ENCODE measurements at regions not wholly inside any gene's neighbourhood (a gene's known extent, or its start where the extent isn't known, plus 50 kb on each side); places are given as distances from the start of the nearest gene placed in this dataset.

GRCh38 chr12:62133440-62133839 is 126.8 kb upstream of the USP15 start:
- WGBS, 2 experiments (ENCODE audit: insufficient coverage in 2 of 2) = 100% methylated on average over 2 of the region's 2 CpGs; no CpG with 5 or more reads in 1 of the 2 experiments
- Histone ChIP-seq H3K4me3 (ENCODE audit: extremely low read depth, insufficient read depth, low read length, poor library complexity, severe bottlenecking) (no peak overlapping the region), H3K27ac (ENCODE audit: low read depth, low read length, severe bottlenecking) (no peak overlapping the region), H3K9me3 (ENCODE audit: control insufficient read depth, low read length) (no peaks in the 10 kb centered on the region), H3K4me1 (ENCODE audit: control insufficient read depth, insufficient read depth, low read length, poor library complexity, severe bottlenecking) (no peaks in the 10 kb centered on the region), H3K36me3 (ENCODE audit: control insufficient read depth, insufficient read depth, low read length) (no peaks in the 10 kb centered on the region)

GRCh38 chr12:62135553-62136200 is 124.5 kb upstream of the USP15 start:
- H3K9me3 ChIP-seq (ENCODE audit: control insufficient read depth, low read length) = no peaks in the 10 kb centered on the region
- no peaks in the 10 kb centered on the region for H3K4me1 ChIP-seq (ENCODE audit: control insufficient read depth, insufficient read depth, low read length, poor library complexity, severe bottlenecking)
- H3K4me3 ChIP-seq (ENCODE audit: extremely low read depth, insufficient read depth, low read length, poor library complexity, severe bottlenecking) = no peak overlapping the region
- H3K36me3 ChIP-seq (ENCODE audit: control insufficient read depth, insufficient read depth, low read length) = no peaks in the 10 kb centered on the region
- WGBS, 2 experiments (ENCODE audit: insufficient coverage in 2 of 2) = 67% methylated on average over 1 of the region's 3 CpGs; no CpG with 5 or more reads in 1 of the 2 experiments
- no peak overlapping the region for H3K27ac ChIP-seq (ENCODE audit: low read depth, low read length, severe bottlenecking)

GRCh38 chr12:62136496-62136895 is 123.7 kb upstream of the USP15 start:
- Histone ChIP-seq H3K36me3 (ENCODE audit: control insufficient read depth, insufficient read depth, low read length) (no peaks in the 10 kb centered on the region), H3K9me3 (ENCODE audit: control insufficient read depth, low read length) (no peaks in the 10 kb centered on the region), H3K4me1 (ENCODE audit: control insufficient read depth, insufficient read depth, low read length, poor library complexity, severe bottlenecking) (no peaks in the 10 kb centered on the region), H3K4me3 (ENCODE audit: extremely low read depth, insufficient read depth, low read length, poor library complexity, severe bottlenecking) (no peak overlapping the region), H3K27ac (ENCODE audit: low read depth, low read length, severe bottlenecking) (no peak overlapping the region)
- no CpG with 5 or more reads among the region's 2 CpGs for WGBS, 2 experiments (ENCODE audit: insufficient coverage in 2 of 2)

- 83 to 88% methylated on average over 1 of the region's 2 CpGs for WGBS, 2 experiments (ENCODE audit: insufficient coverage in 2 of 2)
- no peak overlapping the region for H3K4me3 ChIP-seq (ENCODE audit: extremely low read depth, insufficient read depth, low read length, poor library complexity, severe bottlenecking)
- H3K4me1 ChIP-seq (ENCODE audit: control insufficient read depth, insufficient read depth, low read length, poor library complexity, severe bottlenecking) = no peaks in the 10 kb centered on the region
- H3K36me3 ChIP-seq (ENCODE audit: control insufficient read depth, insufficient read depth, low read length) = no peaks in the 10 kb centered on the region
- H3K9me3 ChIP-seq (ENCODE audit: control insufficient read depth, low read length) = no peaks in the 10 kb centered on the region
- H3K27ac ChIP-seq (ENCODE audit: low read depth, low read length, severe bottlenecking) = no peak overlapping the region
Observed at GRCh38 chr12:62138527-62138926, 121.7 kb upstream of the USP15 start.

- Histone ChIP-seq H3K27ac (ENCODE audit: low read depth, low read length, severe bottlenecking) (no peak overlapping the region), H3K36me3 (ENCODE audit: control insufficient read depth, insufficient read depth, low read length) (no peaks in the 10 kb centered on the region), H3K4me1 (ENCODE audit: control insufficient read depth, insufficient read depth, low read length, poor library complexity, severe bottlenecking) (no peaks in the 10 kb centered on the region), H3K4me3 (ENCODE audit: extremely low read depth, insufficient read depth, low read length, poor library complexity, severe bottlenecking) (no peak overlapping the region), H3K9me3 (ENCODE audit: control insufficient read depth, low read length) (no peaks in the 10 kb centered on the region)
- 67 to 88% methylated on average over 1 to 3 of the region's 3 CpGs for WGBS, 2 experiments (ENCODE audit: insufficient coverage in 2 of 2)
Observed at GRCh38 chr12:62146318-62146717, 113.9 kb upstream of the USP15 start.

GRCh38 chr12:62158013-62158412 is 102.2 kb upstream of the USP15 start:
- Histone ChIP-seq H3K4me1 (ENCODE audit: control insufficient read depth, insufficient read depth, low read length, poor library complexity, severe bottlenecking) (no peaks in the 10 kb centered on the region), H3K4me3 (ENCODE audit: extremely low read depth, insufficient read depth, low read length, poor library complexity, severe bottlenecking) (no peak overlapping the region), H3K27ac (ENCODE audit: low read depth, low read length, severe bottlenecking) (no peak overlapping the region), H3K36me3 (ENCODE audit: control insufficient read depth, insufficient read depth, low read length) (no peaks in the 10 kb centered on the region), H3K9me3 (ENCODE audit: control insufficient read depth, low read length) (no peaks in the 10 kb centered on the region)

GRCh38 chr12:62158461-62159360 is 101.5 kb upstream of the USP15 start:
- Histone ChIP-seq H3K27ac (ENCODE audit: low read depth, low read length, severe bottlenecking) (no peak overlapping the region), H3K4me3 (ENCODE audit: extremely low read depth, insufficient read depth, low read length, poor library complexity, severe bottlenecking) (no peak overlapping the region), H3K4me1 (ENCODE audit: control insufficient read depth, insufficient read depth, low read length, poor library complexity, severe bottlenecking) (no peaks in the 10 kb centered on the region), H3K36me3 (ENCODE audit: control insufficient read depth, insufficient read depth, low read length) (no peaks in the 10 kb centered on the region), H3K9me3 (ENCODE audit: control insufficient read depth, low read length) (no peaks in the 10 kb centered on the region)
- WGBS, 2 experiments (ENCODE audit: insufficient coverage in 2 of 2) = 93 to 100% methylated on average over 1 to 4 of the region's 5 CpGs

GRCh38 chr12:62162214-62162613 is 98.0 kb upstream of the USP15 start:
- Histone ChIP-seq H3K27ac (ENCODE audit: low read depth, low read length, severe bottlenecking) (no peak overlapping the region), H3K4me1 (ENCODE audit: control insufficient read depth, insufficient read depth, low read length, poor library complexity, severe bottlenecking) (no peaks in the 10 kb centered on the region), H3K4me3 (ENCODE audit: extremely low read depth, insufficient read depth, low read length, poor library complexity, severe bottlenecking) (no peak overlapping the region), H3K9me3 (ENCODE audit: control insufficient read depth, low read length) (no peaks in the 10 kb centered on the region), H3K36me3 (ENCODE audit: control insufficient read depth, insufficient read depth, low read length) (no peaks in the 10 kb centered on the region)
- no CpG with 5 or more reads among the region's 2 CpGs for WGBS, 2 experiments (ENCODE audit: insufficient coverage in 2 of 2)

- H3K27ac ChIP-seq (ENCODE audit: low read depth, low read length, severe bottlenecking) = no peak overlapping the region
- H3K4me3 ChIP-seq (ENCODE audit: extremely low read depth, insufficient read depth, low read length, poor library complexity, severe bottlenecking) = no peak overlapping the region
- no peaks in the 10 kb centered on the region for H3K9me3 ChIP-seq (ENCODE audit: control insufficient read depth, low read length)
- no peaks in the 10 kb centered on the region for H3K4me1 ChIP-seq (ENCODE audit: control insufficient read depth, insufficient read depth, low read length, poor library complexity, severe bottlenecking)
- H3K36me3 ChIP-seq (ENCODE audit: control insufficient read depth, insufficient read depth, low read length) = no peaks in the 10 kb centered on the region
- WGBS, 2 experiments (ENCODE audit: insufficient coverage in 2 of 2) = no CpG with 5 or more reads among the region's 1 CpG
Observed at GRCh38 chr12:62163368-62163767, 96.8 kb upstream of the USP15 start.

GRCh38 chr12:62164036-62164435 is 96.2 kb upstream of the USP15 start:
- no peak overlapping the region for H3K4me3 ChIP-seq (ENCODE audit: extremely low read depth, insufficient read depth, low read length, poor library complexity, severe bottlenecking)
- H3K9me3 ChIP-seq (ENCODE audit: control insufficient read depth, low read length) = no peaks in the 10 kb centered on the region
- H3K4me1 ChIP-seq (ENCODE audit: control insufficient read depth, insufficient read depth, low read length, poor library complexity, severe bottlenecking) = no peaks in the 10 kb centered on the region
- no peaks in the 10 kb centered on the region for H3K36me3 ChIP-seq (ENCODE audit: control insufficient read depth, insufficient read depth, low read length)
- H3K27ac ChIP-seq (ENCODE audit: low read depth, low read length, severe bottlenecking) = no peak overlapping the region
- 83 to 86% methylated on average over 1 to 2 of the region's 4 CpGs for WGBS, 2 experiments (ENCODE audit: insufficient coverage in 2 of 2)

GRCh38 chr12:62166525-62166924 is 93.7 kb upstream of the USP15 start:
- Histone ChIP-seq H3K4me1 (ENCODE audit: control insufficient read depth, insufficient read depth, low read length, poor library complexity, severe bottlenecking) (no peaks in the 10 kb centered on the region), H3K36me3 (ENCODE audit: control insufficient read depth, insufficient read depth, low read length) (no peaks in the 10 kb centered on the region), H3K27ac (ENCODE audit: low read depth, low read length, severe bottlenecking) (no peak overlapping the region), H3K4me3 (ENCODE audit: extremely low read depth, insufficient read depth, low read length, poor library complexity, severe bottlenecking) (no peak overlapping the region), H3K9me3 (ENCODE audit: control insufficient read depth, low read length) (no peaks in the 10 kb centered on the region)
- 80 to 96% methylated on average over 2 of the region's 2 CpGs for WGBS, 2 experiments (ENCODE audit: insufficient coverage in 2 of 2)
